Frontal cortex (tissue), 3 donors: ENCODE measurements at regions not wholly inside any gene's neighbourhood (a gene's known extent, or its start where the extent isn't known, plus 50 kb on each side); places are given as distances from the start of the nearest gene placed in this dataset.

Experiments
- DNase-seq, 2 donors: peaks; one replicate each; pipeline ENCODE4 v3.0.0; 2012; ENCODE audit warnings: low spot score in 2 of 2
- FAIRE-seq: peaks from 2 replicates; lab custom pipeline; 2012; peaks lifted over from hg19 to GRCh38; lab: Jason Lieb, UNC
- donor health status: control.
- donor health status: control.
- donor health status: control.

- FAIRE-seq (no peak), DNase-seq (no peak)
These were observed 98.9 kb downstream of the SPRY1 start for GRCh38 chr4:123495530-123495929.

- no peak for DNase-seq
- FAIRE-seq = no peak
These were observed 99.8 kb downstream of the SPRY1 start for GRCh38 chr4:123496421-123496820.

GRCh38 chr4:123497340-123497739, 100.7 kb downstream of the SPRY1 start:
- no peak for FAIRE-seq
- DNase-seq = no peak

- no peak for DNase-seq
- no peak for FAIRE-seq
These were observed 105.1 kb downstream of the SPRY1 start for GRCh38 chr4:123501733-123502132.

GRCh38 chr4:123503698-123504363, 107.2 kb downstream of the SPRY1 start:
- DNase-seq = no peak
- no peak for FAIRE-seq

- FAIRE-seq = no peak
- peak; percentile 38 to 44 for DNase-seq
These were observed 108.8 kb downstream of the SPRY1 start for GRCh38 chr4:123505095-123506010.

GRCh38 chr4:123506011-123506695, 109.6 kb downstream of the SPRY1 start:
- no peak for DNase-seq
- no peak for FAIRE-seq

GRCh38 chr4:123507376-123507775, 110.8 kb downstream of the SPRY1 start:
- DNase-seq = no peak
- no peak for FAIRE-seq

- FAIRE-seq (no peak), DNase-seq (no peak)
These were observed 113.6 kb downstream of the SPRY1 start for GRCh38 chr4:123510221-123510620.

- DNase-seq (no peak), FAIRE-seq (no peak)
These were observed 114.1 kb downstream of the SPRY1 start for GRCh38 chr4:123510659-123511058.

- DNase-seq (no peak), FAIRE-seq (no peak)
These were observed 120.0 kb downstream of the SPRY1 start for GRCh38 chr4:123516576-123516975.

- FAIRE-seq = no peak
- DNase-seq = no peak
These were observed 120.6 kb downstream of the SPRY1 start for GRCh38 chr4:123517176-123517575.

GRCh38 chr4:123517971-123518370, 121.4 kb downstream of the SPRY1 start:
- DNase-seq (no peak), FAIRE-seq (no peak)

GRCh38 chr4:123520325-123520724, 123.7 kb downstream of the SPRY1 start:
- DNase-seq (no peak), FAIRE-seq (no peak)

- DNase-seq (no peak), FAIRE-seq (no peak)
These were observed 125.5 kb downstream of the SPRY1 start for GRCh38 chr4:123522081-123522480.

- no peak for FAIRE-seq
These were observed 126.1 kb downstream of the SPRY1 start for GRCh38 chr4:123522646-123523045.

GRCh38 chr4:123524958-123525628, 128.5 kb downstream of the SPRY1 start:
- FAIRE-seq = no peak
- DNase-seq = no peak

More at GRCh38 chr4:123522646-123523045, 126.1 kb downstream of the SPRY1 start:
- no peak for DNase-seq

- DNase-seq = no peak
- FAIRE-seq = no peak
These were observed 129.9 kb downstream of the SPRY1 start for GRCh38 chr4:123526511-123526910.

- FAIRE-seq (no peak), DNase-seq (no peak)
These were observed 132.1 kb downstream of the SPRY1 start for GRCh38 chr4:123528501-123529277.

- FAIRE-seq = no peak
These were observed 132.6 kb downstream of the SPRY1 start for GRCh38 chr4:123529278-123529568.

More at GRCh38 chr4:123529278-123529568, 132.6 kb downstream of the SPRY1 start:
- no peak for DNase-seq
